ENCODE measurements at regions not wholly inside any gene's neighbourhood (a gene's known extent, or its start where the extent isn't known, plus 50 kb on each side); places are given as distances from the start of the nearest gene placed in this dataset.
"Not testable (repeated sequence)": the region's sequence is repeated elsewhere in the genome, so short reads cannot be mapped to it uniquely, and the experiment has no call there.

- DNase-seq (ENCODE audit: low read depth in 2 of 2) = no peak
Measured at GRCh38 chr16:5188318-5188988, 90.9 kb upstream of the EEF2KMT start.

GRCh38 chr16:5187402-5187952, 89.9 kb upstream of the EEF2KMT start:
- no peak for DNase-seq (ENCODE audit: low read depth in 2 of 2)

DNA sequence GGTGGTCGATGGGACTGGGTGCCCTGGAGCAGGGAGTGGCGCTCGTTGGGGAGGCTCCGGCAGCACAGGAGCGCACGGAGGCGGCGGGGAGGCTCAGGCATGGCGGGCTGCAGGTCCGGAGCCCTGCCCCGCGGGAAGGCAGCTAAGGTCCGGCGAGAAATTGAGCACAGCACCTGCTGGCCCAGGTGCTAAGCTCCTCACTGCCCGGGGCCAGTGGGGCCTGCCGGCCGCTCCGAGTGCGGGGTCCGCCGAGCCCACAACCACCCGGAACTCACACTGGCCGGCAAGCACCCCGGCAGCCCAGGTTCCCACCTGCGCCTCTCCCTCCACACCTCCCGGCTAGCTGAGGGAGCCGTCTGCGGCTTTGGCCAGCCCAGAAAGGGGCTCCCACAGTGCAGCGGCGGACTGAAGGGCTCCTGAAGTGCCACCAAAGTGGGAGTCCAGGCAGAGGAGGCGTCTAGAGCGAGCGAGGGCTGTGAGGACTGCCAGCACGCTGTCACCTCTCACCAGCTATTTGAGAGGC, 88.8 kb upstream of the EEF2KMT start:
- DNase-seq (ENCODE audit: low read depth in 2 of 2) = no peak

DNA sequence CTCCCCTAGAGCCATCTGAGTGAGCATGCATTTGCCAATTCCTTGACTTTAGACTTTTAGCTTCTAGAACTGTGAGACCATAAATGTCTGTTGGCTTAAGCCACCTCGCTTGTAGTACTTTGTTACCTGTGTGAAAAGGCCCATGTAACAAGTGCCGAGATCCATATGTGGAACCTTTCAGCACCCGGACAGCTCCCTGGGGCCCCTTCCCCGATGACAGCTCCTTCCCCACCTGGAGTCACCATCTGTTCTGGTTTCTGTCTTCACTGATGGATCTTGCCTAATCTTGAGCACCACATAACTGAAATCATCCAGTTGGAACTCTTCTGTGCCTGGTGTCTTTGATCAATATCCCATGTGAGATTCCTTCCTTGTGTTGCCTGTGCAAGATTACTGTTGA, 78.9 kb upstream of the EEF2KMT start:
- DNase-seq (ENCODE audit: low read depth in 2 of 2) = no peak

GRCh38 chr16:5175266-5175665, 77.7 kb upstream of the EEF2KMT start:
- DNase-seq (ENCODE audit: low read depth in 2 of 2) = no peak

DNA sequence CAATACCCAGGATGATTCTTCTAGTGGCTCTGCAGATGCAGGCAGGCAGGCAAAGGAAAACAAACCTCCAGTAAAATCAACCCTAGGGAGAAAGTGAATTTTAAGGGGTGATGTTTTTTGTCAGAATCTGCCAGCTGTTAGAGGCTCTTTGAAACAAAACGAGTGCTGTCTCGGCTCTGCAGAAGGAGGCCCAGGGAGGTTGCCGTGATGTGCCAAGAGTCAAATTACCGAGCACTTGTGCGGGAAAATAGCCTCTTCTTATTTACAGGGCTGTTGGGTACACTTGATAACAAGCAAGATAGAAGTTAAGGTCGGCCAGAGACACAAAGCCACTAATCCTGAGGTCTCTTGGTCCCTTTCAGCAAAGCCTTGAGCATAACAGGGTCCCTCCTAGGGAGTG, 68.9 kb upstream of the EEF2KMT start:
- no peak for DNase-seq (ENCODE audit: low read depth in 2 of 2)

- not testable (repeated sequence) for DNase-seq (ENCODE audit: low read depth in 2 of 2)
Measured at GRCh38 chr16:5165429-5165828, 67.8 kb upstream of the EEF2KMT start.

DNA sequence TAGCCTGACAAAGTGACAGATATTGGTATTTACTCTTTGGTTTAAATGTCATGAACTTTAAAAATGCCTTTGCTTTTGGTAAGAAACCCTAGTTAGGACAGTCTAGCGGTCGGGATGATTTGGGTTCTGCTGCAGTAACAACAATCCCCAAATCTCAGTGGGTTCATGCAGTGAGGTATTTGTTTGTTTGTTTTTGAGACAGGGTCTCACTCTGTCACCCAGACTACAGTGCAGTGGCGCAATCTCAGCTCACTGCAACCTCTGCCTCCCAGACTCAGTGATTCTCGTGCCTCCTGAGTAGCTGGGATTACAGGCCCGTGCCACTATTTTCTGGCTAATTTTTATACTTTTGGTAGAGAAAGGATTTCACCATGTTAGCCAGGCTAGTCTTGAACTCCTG, 65.2 kb upstream of the EEF2KMT start:
- DNase-seq (ENCODE audit: low read depth in 2 of 2) = not testable (repeated sequence)

- not testable (repeated sequence) for DNase-seq (ENCODE audit: low read depth in 2 of 2)
Measured at GRCh38 chr16:5161888-5162287, 64.3 kb upstream of the EEF2KMT start.

DNA sequence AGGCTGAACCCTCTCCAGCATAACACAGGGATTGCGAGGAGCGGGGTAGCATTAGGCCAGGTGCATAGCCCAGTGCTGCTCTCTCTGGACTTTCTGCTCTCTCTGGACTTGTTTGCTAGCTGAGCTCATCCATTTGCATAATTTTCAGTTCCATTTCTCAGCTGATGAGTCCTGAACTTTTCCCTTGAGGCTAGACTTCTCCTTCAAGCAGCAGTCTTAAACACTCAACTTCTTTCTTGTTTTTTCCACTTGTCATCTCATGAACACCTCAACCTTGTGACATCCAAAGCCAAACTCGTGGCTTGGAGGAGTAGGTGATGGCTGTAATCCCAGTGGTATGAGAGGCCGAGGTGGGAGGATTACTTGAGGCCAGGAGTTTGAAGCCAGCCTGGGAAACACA, 62.4 kb upstream of the EEF2KMT start:
- not testable (repeated sequence) for DNase-seq (ENCODE audit: low read depth in 2 of 2)

- not testable (repeated sequence) for DNase-seq (ENCODE audit: low read depth in 2 of 2)
Measured at GRCh38 chr16:5159537-5159936, 61.9 kb upstream of the EEF2KMT start.

GRCh38 chr16:5158494-5158893, 60.9 kb upstream of the EEF2KMT start:
- DNase-seq (ENCODE audit: low read depth in 2 of 2) = no peak

DNA sequence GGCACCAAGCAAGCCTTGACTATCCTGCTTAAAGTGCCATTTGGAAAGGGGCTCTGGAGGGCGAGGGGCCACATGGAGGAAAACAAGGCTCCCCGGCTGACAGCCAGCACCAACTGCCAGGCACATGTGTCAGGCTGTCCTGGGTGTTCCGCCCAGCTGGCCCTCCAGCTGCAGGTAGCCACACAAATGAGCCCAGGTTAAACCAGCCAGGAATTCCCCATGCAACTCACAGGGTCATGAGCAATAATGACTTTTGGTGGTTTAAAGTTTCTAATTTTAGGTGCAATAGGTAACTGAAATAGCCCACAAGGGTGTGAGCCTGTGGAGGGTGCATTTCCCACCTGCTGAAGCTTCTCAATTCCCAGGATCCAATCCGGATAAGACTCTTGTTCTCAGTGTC, 58.9 kb upstream of the EEF2KMT start:
- DNase-seq (ENCODE audit: low read depth in 2 of 2) = not testable (repeated sequence)

DNA sequence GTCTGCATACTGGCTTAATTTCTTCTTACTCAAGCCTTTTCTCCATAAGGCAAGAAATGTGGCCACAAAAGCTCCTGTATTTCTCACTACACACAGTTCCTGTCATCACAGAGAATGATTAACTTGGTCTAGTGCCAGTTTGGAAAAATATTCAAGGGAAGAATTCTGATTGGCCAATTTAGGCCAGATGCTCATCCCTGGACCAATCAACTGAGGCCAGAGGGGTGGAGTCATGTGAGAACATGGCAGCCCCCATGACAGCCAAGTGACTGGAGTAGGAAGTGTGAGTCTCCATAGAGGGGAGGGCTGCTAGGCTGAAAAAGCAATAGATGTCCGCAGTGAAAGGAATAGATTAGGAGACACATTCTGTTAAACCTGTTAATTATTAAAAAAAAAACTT, 56.4 kb upstream of the EEF2KMT start:
- not testable (repeated sequence) for DNase-seq (ENCODE audit: low read depth in 2 of 2)

- DNase-seq (ENCODE audit: low read depth in 2 of 2) = not testable (repeated sequence)
Measured at GRCh38 chr16:5151409-5151808, 53.8 kb upstream of the EEF2KMT start.
